OCI-LY7 (cell line): ENCODE measurements at regions not wholly inside any gene's neighbourhood (a gene's known extent, or its start where the extent isn't known, plus 50 kb on each side); places are given as distances from the start of the nearest gene placed in this dataset.

Experiments used
- BruUV-seq: library from RNA; stranded (reverse); fragments of 400-500 nt; replicated peaks from 2 replicates; lab custom pipeline; 2021; lab: Mats Ljungman, UMichigan
- CTCF ChIA-PET: fragments of 300-600 bp; sonication (Branson Sonifier 250); formaldehyde crosslinking; loops from one replicate; lab custom pipeline; 2022; ENCODE audit warnings: antibody characterized with exemption; ENCODE audit not compliant: unreplicated experiment; lab: Charles Lee
- POLR2A ChIA-PET: fragments of 300-600 bp; sonication (Branson Sonifier 250); formaldehyde crosslinking; loops from one replicate; lab custom pipeline; 2022; ENCODE audit warnings: antibody characterized with exemption; lab: Charles Lee
- DNase-seq: peaks from one replicate; pipeline ENCODE4 v3.0.0-alpha.2; 2015; ENCODE audit warnings: low spot score
- H2AFZ ChIP-seq: fragments of 200-600 bp; sonication (generic), shearing (Covaris generic); 2 replicates; pipeline ENCODE4 v1.6.1; 2014; ENCODE audit warnings: mild to moderate bottlenecking, antibody characterized with exemption, low read length, moderate library complexity
- H3K27ac ChIP-seq: fragments of 200-600 bp; sonication (generic); 2 replicates; pipeline ENCODE4 v1.5.1; 2014; ENCODE audit warnings: mixed run types, low read depth, mild to moderate bottlenecking, moderate library complexity, low read length, inconsistent platforms; ENCODE audit not compliant: poor library complexity, severe bottlenecking
- H3K36me3 ChIP-seq: fragments of 200-600 bp; sonication (generic); 2 replicates; pipeline ENCODE4 v1.6.1; 2014; ENCODE audit warnings: mild to moderate bottlenecking, antibody characterized with exemption, low read length, moderate library complexity, mixed read lengths; ENCODE audit not compliant: insufficient read depth
- H3K4me1 ChIP-seq: fragments of 200-600 bp; sonication (generic); 2 replicates; pipeline ENCODE4 v1.5.1; 2014; ENCODE audit warnings: mild to moderate bottlenecking, low read length; ENCODE audit not compliant: insufficient read depth, poor library complexity, severe bottlenecking
- H3K4me2 ChIP-seq: fragments of 200-600 bp; sonication (generic); 2 replicates; pipeline ENCODE4 v1.6.1; 2014; ENCODE audit warnings: mild to moderate bottlenecking, low read length
- H3K4me3 ChIP-seq: fragments of 200-600 bp; sonication (generic); 2 replicates; pipeline ENCODE4 v1.5.1; 2014; ENCODE audit warnings: mild to moderate bottlenecking, low read depth, low read length; ENCODE audit not compliant: poor library complexity, severe bottlenecking
- H3K79me2 ChIP-seq: fragments of 200-600 bp; sonication (generic); 2 replicates; pipeline ENCODE4 v1.6.1; 2016; ENCODE audit warnings: low read depth, mild to moderate bottlenecking, low read length, moderate library complexity, mixed read lengths; ENCODE audit not compliant: insufficient read depth
- H3K9me2 ChIP-seq: fragments of 200-600 bp; sonication (generic); 2 replicates; pipeline ENCODE4 v1.6.1; 2016; ENCODE audit warnings: mild to moderate bottlenecking, low read length, mixed read lengths; ENCODE audit not compliant: insufficient read depth
- H3K9me3 ChIP-seq: fragments of 200-600 bp; sonication (generic); 2 replicates; pipeline ENCODE4 v1.6.1; 2014; ENCODE audit warnings: mild to moderate bottlenecking, mixed run types, low read length, mixed read lengths
- H4K20me1 ChIP-seq: fragments of 200-600 bp; sonication (generic); 2 replicates; pipeline ENCODE4 v1.6.1; 2014; ENCODE audit warnings: mild to moderate bottlenecking, antibody characterized with exemption, low read length, moderate library complexity, mixed read lengths; ENCODE audit not compliant: insufficient read depth
- EZH2phosphoT487 ChIP-seq: fragments of 200-600 bp; sonication (generic); IDR thresholded peaks from 2 replicates; pipeline ENCODE4 v1.6.1; 2018; ENCODE audit warnings: low read depth, borderline replicate concordance, mild to moderate bottlenecking, mixed run types, antibody characterized with exemption, low read length, moderate library complexity, mixed read lengths
- intact Hi-C: fragments of 100-400 bp; cut with micrococcal nuclease; formaldehyde crosslinking; loops from one replicate; pipeline ENCODE4 v1.10.0; 2022; ENCODE audit not compliant: unreplicated experiment
- TF ChIP-seq, protein P1 (sequence below): fragments of 200-600 bp; sonication (generic); conservative IDR thresholded peaks from 2 replicates; pipeline ENCODE4 v1.5.1; 2014; ENCODE audit warnings: mild to moderate bottlenecking, antibody characterized with exemption, low read length, moderate library complexity, mixed read lengths

- Histone ChIP-seq H3K9me3 (no peaks in the 10 kb centered on the region; the same call in 1 of the 2 replicates), H3K4me3 (no peak overlapping the region), H3K4me1 (peaks cover 52% of the 10 kb centered on the region), H3K79me2 (peaks cover 4% of the 10 kb centered on the region; the same call in 1 of the 2 replicates), H3K4me2 (no peak overlapping the region), H3K27ac (no peak overlapping the region), H4K20me1 (no peaks in the 10 kb centered on the region), H3K36me3 (peaks cover 7% of the 10 kb centered on the region), H3K9me2 (no peaks in the 10 kb centered on the region), H2AFZ (no peak overlapping the region)
- CTCF ChIA-PET: no interaction called here
- intact Hi-C loops: loop anchor here (5.0 kb wide), 2 partner anchors 261 to 416 kb away; no protein-coding TSS in a partner anchor
- no peak for DNase-seq
- no TSS peak for BruUV-seq
- POLR2A ChIA-PET: interaction anchor here (0.6 to 3.2 kb wide), 7 partner anchors 13 to 155 kb away, joined by 3 to 12 read pairs (median 3); no protein-coding TSS in a partner anchor
- TF ChIP-seq, protein P1, sequence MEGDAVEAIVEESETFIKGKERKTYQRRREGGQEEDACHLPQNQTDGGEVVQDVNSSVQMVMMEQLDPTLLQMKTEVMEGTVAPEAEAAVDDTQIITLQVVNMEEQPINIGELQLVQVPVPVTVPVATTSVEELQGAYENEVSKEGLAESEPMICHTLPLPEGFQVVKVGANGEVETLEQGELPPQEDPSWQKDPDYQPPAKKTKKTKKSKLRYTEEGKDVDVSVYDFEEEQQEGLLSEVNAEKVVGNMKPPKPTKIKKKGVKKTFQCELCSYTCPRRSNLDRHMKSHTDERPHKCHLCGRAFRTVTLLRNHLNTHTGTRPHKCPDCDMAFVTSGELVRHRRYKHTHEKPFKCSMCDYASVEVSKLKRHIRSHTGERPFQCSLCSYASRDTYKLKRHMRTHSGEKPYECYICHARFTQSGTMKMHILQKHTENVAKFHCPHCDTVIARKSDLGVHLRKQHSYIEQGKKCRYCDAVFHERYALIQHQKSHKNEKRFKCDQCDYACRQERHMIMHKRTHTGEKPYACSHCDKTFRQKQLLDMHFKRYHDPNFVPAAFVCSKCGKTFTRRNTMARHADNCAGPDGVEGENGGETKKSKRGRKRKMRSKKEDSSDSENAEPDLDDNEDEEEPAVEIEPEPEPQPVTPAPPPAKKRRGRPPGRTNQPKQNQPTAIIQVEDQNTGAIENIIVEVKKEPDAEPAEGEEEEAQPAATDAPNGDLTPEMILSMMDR: no peak
- no peak for TF ChIP-seq EZH2phosphoT487
Measured at GRCh38 chr11:87460842-87461637, 423.3 kb downstream of the TMEM135 start.

- Histone ChIP-seq H3K4me3 (no peak overlapping the region), H2AFZ (no peak overlapping the region), H3K36me3 (peaks cover 13% of the 10 kb centered on the region), H3K9me3 (no peaks in the 10 kb centered on the region; the same call in 1 of the 2 replicates), H3K4me1 (peaks cover 60% of the 10 kb centered on the region), H3K9me2 (no peaks in the 10 kb centered on the region), H3K27ac (peak overlapping the region; percentile 55), H4K20me1 (no peaks in the 10 kb centered on the region), H3K4me2 (no peak overlapping the region), H3K79me2 (peaks cover 8% of the 10 kb centered on the region; the same call in 1 of the 2 replicates)
- no TSS peak for BruUV-seq
- DNase-seq: no peak
- ChIA-PET POLR2A (interaction anchor here (0.6 to 3.2 kb wide), 5 partner anchors 10 to 154 kb away, joined by 3 to 12 read pairs (median 3); no protein-coding TSS in a partner anchor), CTCF (no interaction called here)
- intact Hi-C loops: loop anchor here (5.0 kb wide), 2 partner anchors 262 to 417 kb away; no protein-coding TSS in a partner anchor
- TF ChIP-seq, protein P1: no peak
- TF ChIP-seq EZH2phosphoT487: no peak
Measured at GRCh38 chr11:87460279-87460678, 422.5 kb downstream of the TMEM135 start.
